ENCODE measurements at regions not wholly inside any gene's neighbourhood (a gene's known extent, or its start where the extent isn't known, plus 50 kb on each side); places are given as distances from the start of the nearest gene placed in this dataset.

DNA sequence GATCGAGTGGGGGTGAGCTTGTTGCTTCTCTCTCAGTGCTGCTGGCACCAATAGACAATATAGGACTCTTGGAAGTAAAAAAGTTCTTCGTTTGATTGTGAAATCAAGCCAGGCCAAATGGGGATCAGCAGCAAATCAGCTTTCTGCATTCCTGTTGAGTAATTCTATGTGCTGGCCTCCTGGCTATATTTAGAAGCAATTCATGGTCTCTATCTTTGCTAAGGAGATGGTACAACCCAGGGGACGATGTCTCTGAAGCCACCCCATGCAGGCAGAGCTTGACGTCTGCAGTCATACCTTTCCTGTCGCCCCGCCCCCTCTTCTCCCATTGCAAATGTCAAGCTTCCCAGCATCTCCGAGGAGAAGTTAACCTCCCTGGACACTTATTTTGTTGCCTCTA, 199.1 kb downstream of the SCP2D1 start:
- no peak for TF ChIP-seq CTCF (conservative IDR thresholded peaks at IDR 0.05; ENCODE audit: low read length)
- TF ChIP-seq EZH2phosphoT487 (IDR thresholded peaks at IDR 0.05; ENCODE audit: borderline replicate concordance), result no peak

All from Loucy (cell line).